ENCODE measurements at regions not wholly inside any gene's neighbourhood (a gene's known extent, or its start where the extent isn't known, plus 50 kb on each side); places are given as distances from the start of the nearest gene placed in this dataset.
A peak's percentile ranks its signal among the peaks of the same experiment; 100 is the strongest.

GRCh38 chr9:16058131-16058549 is 505.3 kb downstream of the CCDC171 start:
- H3K4me1 Mint-ChIP-seq: peaks cover 22 to 31% of the 10 kb centered on the region in 2 experiments
- Histone ChIP-seq H3K4ac (ENCODE audit: low read depth, low read length) (no peak overlapping the region), H3K23me2 (ENCODE audit: insufficient read length, low read depth, low read length, poor library complexity, severe bottlenecking) (no peaks in the 10 kb centered on the region), H4K5ac (ENCODE audit: insufficient read length, low read depth, low read length) (no peak overlapping the region), H3K4me1 (ENCODE audit: insufficient read depth, low read length) (no peaks in the 10 kb centered on the region; the same call in 1 of the 2 replicates), H2AFZ (ENCODE audit: low read length) (no peak overlapping the region), H4K91ac (ENCODE audit: insufficient read length, low read depth, low read length) (no peak overlapping the region), H4K8ac (replicated peaks; ENCODE audit: insufficient read length, low read depth, low read length) (no peak overlapping the region), H2BK5ac (ENCODE audit: insufficient read length, low read length) (no peak overlapping the region), H2BK15ac (ENCODE audit: low read depth, low read length) (no peak overlapping the region), H3K79me1 (ENCODE audit: insufficient read depth, low read depth, low read length, poor library complexity, severe bottlenecking) (no peaks in the 10 kb centered on the region), H3T11ph (ENCODE audit: low read length) (no peak overlapping the region), H2BK120ac (ENCODE audit: low read depth, low read length, poor library complexity, severe bottlenecking) (no peak overlapping the region), H2BK12ac (ENCODE audit: insufficient read length, low read depth, low read length) (no peak overlapping the region), H3K23ac (ENCODE audit: insufficient read length, low read depth, low read length) (no peak overlapping the region), H3K9ac (ENCODE audit: extremely low read depth, insufficient read length, low read length) (no peak overlapping the region), H3K4me2 (ENCODE audit: insufficient read depth, insufficient read length, low read length) (no peak overlapping the region), H3K9me3 (ENCODE audit: control insufficient read depth, low read depth, low read length) (no peaks in the 10 kb centered on the region), H3K79me2 (ENCODE audit: insufficient read depth, low read length) (no peaks in the 10 kb centered on the region), H4K20me1 (ENCODE audit: control insufficient read depth, insufficient read depth, insufficient read length) (no peaks in the 10 kb centered on the region), H3K56ac (ENCODE audit: insufficient read length, low read depth, low read length) (no peak overlapping the region), H3K18ac (ENCODE audit: insufficient read length, low read depth, low read length) (peak overlapping the region; percentile 42), H3K27ac (ENCODE audit: insufficient read length, low read depth, low read length) (no peak overlapping the region), H3K27me3 (ENCODE audit: insufficient read depth, low read length) (no peaks in the 10 kb centered on the region; the same call in 1 of the 2 replicates), H2AK5ac (ENCODE audit: insufficient read length, low read length) (no peak overlapping the region), H3K14ac (ENCODE audit: insufficient read depth, low read length) (no peak overlapping the region; the same call in 1 of the 2 replicates), H2BK20ac (ENCODE audit: low read depth, low read length, poor library complexity, severe bottlenecking) (no peak overlapping the region)
- H3K27ac Mint-ChIP-seq: peak overlapping the region; percentile 1 to 10 (median 10); a peak in 5 of 7 replicates
- H3K27me3 Mint-ChIP-seq (ENCODE audit: low read depth): no peaks in the 10 kb centered on the region
- DNase-seq: no peak
- no CpG with 5 or more reads among the region's 7 CpGs for WGBS (ENCODE audit: extremely low coverage, insufficient read length, low lambda C conversion rate)
- no peak overlapping the region; a peak in 1 of 5 replicates for H3K4me3 Mint-ChIP-seq
- peaks cover 0 to 4% (median 0%) of the 10 kb centered on the region in 3 experiments; a peak in 3 of 7 replicates for H3K36me3 Mint-ChIP-seq (ENCODE audit: insufficient read depth in 1 of 3, low read depth in 3 of 3)
- peak; percentile 21; the same call in 1 of the 3 replicates for TF ChIP-seq CTCF (conservative IDR thresholded peaks at IDR 0.05)
- no peaks in the 10 kb centered on the region; a peak in 1 of 5 replicates for H3K9me3 Mint-ChIP-seq
